ENCODE measurements at regions not wholly inside any gene's neighbourhood (a gene's known extent, or its start where the extent isn't known, plus 50 kb on each side); places are given as distances from the start of the nearest gene placed in this dataset.

GRCh38 chr7:68457481-68457880 is 1140.8 kb upstream of the AUTS2 start:
- TF ChIP-seq CTCF (conservative IDR thresholded peaks at IDR 0.05; ENCODE audit: low read depth, low read length), result no peak
- no peak for TF ChIP-seq EZH2 (IDR thresholded peaks at IDR 0.05; ENCODE audit: borderline replicate concordance, low read depth, low read length, poor library complexity, severe bottlenecking)

All from A673 (cell line).